GM04503 (cell line): ENCODE measurements at regions not wholly inside any gene's neighbourhood (a gene's known extent, or its start where the extent isn't known, plus 50 kb on each side); places are given as distances from the start of the nearest gene placed in this dataset.
"Not testable (repeated sequence)": the region's sequence is repeated elsewhere in the genome, so short reads cannot be mapped to it uniquely, and the experiment has no call there.

ENCODE experiments used
- DNase-seq: peaks from one replicate; pipeline ENCODE4 v3.0.0-alpha.2; 2012; ENCODE audit warnings: low read depth

- no peak for DNase-seq
Measured at GRCh38 chr6:144683216-144684070, 398.3 kb downstream of the UTRN start.

GRCh38 chr6:144688713-144689112 lies 403.6 kb downstream of the UTRN start:
- DNase-seq = no peak

GRCh38 chr6:144689503-144690040 lies 404.4 kb downstream of the UTRN start:
- no peak for DNase-seq

- DNase-seq = no peak
Measured at GRCh38 chr6:144690133-144690532, 405.0 kb downstream of the UTRN start.

- no peak for DNase-seq
Measured at GRCh38 chr6:144690666-144691065, 405.5 kb downstream of the UTRN start.

- DNase-seq = not testable (repeated sequence)
Measured at GRCh38 chr6:144692050-144692449, 406.9 kb downstream of the UTRN start.

- DNase-seq = no peak
Measured at GRCh38 chr6:144695858-144696533, 410.9 kb downstream of the UTRN start.

- no peak for DNase-seq
Measured at GRCh38 chr6:144696610-144697368, 411.7 kb downstream of the UTRN start.

GRCh38 chr6:144697369-144697760 lies 412.2 kb downstream of the UTRN start:
- DNase-seq = no peak

GRCh38 chr6:144697801-144698200 lies 412.7 kb downstream of the UTRN start:
- no peak for DNase-seq

- no peak for DNase-seq
Measured at GRCh38 chr6:144702781-144703180, 417.6 kb downstream of the UTRN start.

- DNase-seq = peak; percentile 74
Measured at GRCh38 chr6:144710207-144710606, 425.1 kb downstream of the UTRN start.

GRCh38 chr6:144711661-144712060 lies 426.5 kb downstream of the UTRN start:
- DNase-seq = no peak

- DNase-seq = peak; percentile 20
Measured at GRCh38 chr6:144712541-144712940, 427.4 kb downstream of the UTRN start.

GRCh38 chr6:144714021-144714712 lies 429.0 kb downstream of the UTRN start:
- no peak for DNase-seq

GRCh38 chr6:144715344-144715743 lies 430.2 kb downstream of the UTRN start:
- DNase-seq = no peak

GRCh38 chr6:144718431-144718830 lies 433.3 kb downstream of the UTRN start:
- no peak for DNase-seq

GRCh38 chr6:144721232-144721631 lies 436.1 kb downstream of the UTRN start:
- no peak for DNase-seq

GRCh38 chr6:144722154-144722737 lies 437.1 kb downstream of the UTRN start:
- no peak for DNase-seq

GRCh38 chr6:144722925-144723324 lies 437.8 kb downstream of the UTRN start:
- no peak for DNase-seq

GRCh38 chr6:144723431-144723830 lies 438.3 kb downstream of the UTRN start:
- DNase-seq = no peak
